H9 (cell line): ENCODE measurements at regions not wholly inside any gene's neighbourhood (a gene's known extent, or its start where the extent isn't known, plus 50 kb on each side); places are given as distances from the start of the nearest gene placed in this dataset.
A peak's percentile ranks its signal among the peaks of the same experiment; 100 is the strongest.

ENCODE experiments used
- DNase-seq: peaks from one replicate; pipeline ENCODE4 v3.0.0-alpha.2; 2017
- H2AFZ ChIP-seq: one replicate; pipeline ENCODE4 v1.6.1; 2013; ENCODE audit warnings: mild to moderate bottlenecking, low read length, control low read depth, moderate library complexity
- H2AK5ac ChIP-seq: 2 replicates; pipeline ENCODE4 v1.6.1; 2013; ENCODE audit warnings: low read length, control low read depth, mixed read lengths; ENCODE audit not compliant: insufficient read length
- H2BK120ac ChIP-seq: one replicate; pipeline ENCODE4 v1.6.1; 2013; ENCODE audit warnings: low read depth, mild to moderate bottlenecking, low read length, control low read depth, inconsistent platforms; ENCODE audit not compliant: poor library complexity, severe bottlenecking
- H2BK12ac ChIP-seq: 2 replicates; pipeline ENCODE4 v1.6.1; 2013; ENCODE audit warnings: low read length, control low read depth, mixed read lengths, low read depth; ENCODE audit not compliant: insufficient read length
- H2BK15ac ChIP-seq: 2 replicates; pipeline ENCODE4 v1.6.1; 2013; ENCODE audit warnings: low read depth, low read length, control low read depth
- H2BK20ac ChIP-seq: one replicate; pipeline ENCODE4 v1.6.1; 2013; ENCODE audit warnings: low read depth, mild to moderate bottlenecking, low read length, control low read depth, inconsistent platforms; ENCODE audit not compliant: poor library complexity, severe bottlenecking
- H2BK5ac ChIP-seq: 2 replicates; pipeline ENCODE4 v1.6.1; 2013; ENCODE audit warnings: low read length, control low read depth, mixed read lengths; ENCODE audit not compliant: insufficient read length
- H3K14ac ChIP-seq: 2 replicates; pipeline ENCODE4 v1.6.1; 2013; ENCODE audit warnings: low read length, control low read depth; ENCODE audit not compliant: insufficient read depth
- H3K18ac ChIP-seq: 2 replicates; pipeline ENCODE4 v1.6.1; 2013; ENCODE audit warnings: low read depth, mild to moderate bottlenecking, mixed read lengths, low read length, control low read depth; ENCODE audit not compliant: insufficient read length
- H3K23ac ChIP-seq: 2 replicates; pipeline ENCODE4 v1.6.1; 2013; ENCODE audit warnings: low read length, control low read depth, mixed read lengths, low read depth; ENCODE audit not compliant: insufficient read length
- H3K23me2 ChIP-seq: 2 replicates; pipeline ENCODE4 v1.6.1; 2013; ENCODE audit warnings: low read depth, mild to moderate bottlenecking, mixed read lengths, low read length, control low read depth; ENCODE audit not compliant: insufficient read length, poor library complexity, severe bottlenecking
- H3K27ac ChIP-seq: 2 replicates; pipeline ENCODE4 v1.5.1; 2013; ENCODE audit warnings: low read length, control low read depth, mixed read lengths, low read depth; ENCODE audit not compliant: insufficient read length
- H3K27me3 ChIP-seq: 2 replicates; pipeline ENCODE4 v1.6.1; 2013; ENCODE audit warnings: low read length, control low read depth, inconsistent platforms; ENCODE audit not compliant: insufficient read depth
- H3K4ac ChIP-seq: 2 replicates; pipeline ENCODE4 v1.6.1; 2013; ENCODE audit warnings: low read depth, mild to moderate bottlenecking, control low read depth, inconsistent platforms, low read length, moderate library complexity
- H3K4me1 ChIP-seq: 2 replicates; pipeline ENCODE4 v1.6.1; 2013; ENCODE audit warnings: low read length, control low read depth, inconsistent platforms; ENCODE audit not compliant: insufficient read depth
- H3K4me2 ChIP-seq: 2 replicates; pipeline ENCODE4 v1.6.1; 2013; ENCODE audit warnings: low read length, control low read depth, mixed read lengths; ENCODE audit not compliant: insufficient read length, insufficient read depth
- H3K56ac ChIP-seq: 2 replicates; pipeline ENCODE4 v1.6.1; 2013; ENCODE audit warnings: low read depth, mild to moderate bottlenecking, mixed read lengths, low read length, control low read depth; ENCODE audit not compliant: insufficient read length
- H3K79me1 ChIP-seq: 2 replicates; pipeline ENCODE4 v1.6.1; 2013; ENCODE audit warnings: low read depth, mild to moderate bottlenecking, moderate library complexity, low read length, control low read depth, inconsistent platforms; ENCODE audit not compliant: insufficient read depth, poor library complexity, severe bottlenecking
- H3K79me2 ChIP-seq: 2 replicates; pipeline ENCODE4 v1.6.1; 2013; ENCODE audit warnings: low read length, control low read depth, inconsistent platforms; ENCODE audit not compliant: insufficient read depth
- H3K9ac ChIP-seq: 2 replicates; pipeline ENCODE4 v1.6.1; 2013; ENCODE audit warnings: low read length, control low read depth, mixed read lengths; ENCODE audit not compliant: insufficient read length; ENCODE audit errors: extremely low read depth
- H3K9me3 ChIP-seq: one replicate; pipeline ENCODE4 v1.6.1; 2013; ENCODE audit warnings: low read depth, low read length, inconsistent platforms; ENCODE audit not compliant: control insufficient read depth
- H3T11ph ChIP-seq: one replicate; pipeline ENCODE4 v1.6.1; 2013; ENCODE audit warnings: mild to moderate bottlenecking, low read length, control low read depth, inconsistent platforms
- H4K20me1 ChIP-seq: one replicate; pipeline ENCODE4 v1.6.1; 2013; ENCODE audit not compliant: control insufficient read depth, insufficient read length, insufficient read depth
- H4K5ac ChIP-seq: 2 replicates; pipeline ENCODE4 v1.6.1; 2013; ENCODE audit warnings: low read depth, mild to moderate bottlenecking, mixed read lengths, low read length, control low read depth; ENCODE audit not compliant: insufficient read length
- H4K8ac ChIP-seq: replicated peaks from 2 replicates; pipeline ENCODE4 v1.6.1; 2013; ENCODE audit warnings: low read length, control low read depth, mixed read lengths, low read depth; ENCODE audit not compliant: insufficient read length
- H4K91ac ChIP-seq: 2 replicates; pipeline ENCODE4 v1.6.1; 2013; ENCODE audit warnings: low read depth, mild to moderate bottlenecking, moderate library complexity, mixed read lengths, low read length, control low read depth; ENCODE audit not compliant: insufficient read length
- H3K27ac Mint-ChIP-seq, 3 experiments: 2 replicates in 2 of 3; 3 replicates in 1 of 3; pipeline ENCODE4 v1.8.0; 2020 to 2021; ENCODE audit warnings: mixed read lengths in 3 of 3, mild to moderate bottlenecking in 1 of 3, moderate library complexity in 1 of 3
- H3K27me3 Mint-ChIP-seq: 2 replicates; pipeline ENCODE4 v1.8.0; 2021; ENCODE audit warnings: low read depth, mild to moderate bottlenecking, moderate library complexity, mixed read lengths
- H3K36me3 Mint-ChIP-seq, 3 experiments: 2 replicates in 2 of 3; 3 replicates in 1 of 3; pipeline ENCODE4 v1.8.0; 2020 to 2021; ENCODE audit warnings: low read depth in 3 of 3, mixed read lengths in 3 of 3; ENCODE audit not compliant: insufficient read depth in 1 of 3
- H3K4me1 Mint-ChIP-seq, 2 experiments: 2 replicates each; pipeline ENCODE4 v1.8.0; 2020; ENCODE audit warnings: mixed read lengths in 2 of 2
- H3K4me3 Mint-ChIP-seq, 2 experiments: 2 replicates in 1 of 2; 3 replicates in 1 of 2; pipeline ENCODE4 v1.8.0; 2020 to 2021; ENCODE audit warnings: mild to moderate bottlenecking in 2 of 2, mixed read lengths in 2 of 2, moderate library complexity in 1 of 2
- H3K9me3 Mint-ChIP-seq, 2 experiments: 2 replicates in 1 of 2; 3 replicates in 1 of 2; pipeline ENCODE4 v1.8.0; 2020; ENCODE audit warnings: mild to moderate bottlenecking in 2 of 2, mixed read lengths in 2 of 2, moderate library complexity in 1 of 2
- WGBS: extraction: QIAGEN DNeasy Blood & Tissue Kit; methylation state at CpG from one replicate; pipeline ENCODE4 v1.1.7; 2013; ENCODE audit warnings: missing lambda C conversion rate, low lambda C conversion rate, mixed read lengths; ENCODE audit not compliant: insufficient read length; ENCODE audit errors: extremely low coverage; 5-methylcytosine and 5-hydroxymethylcytosine counted together
- TF ChIP-seq, protein P1 (sequence below): fragments of 200-600 bp; sonication (generic); conservative IDR thresholded peaks from 3 replicates; pipeline ENCODE4 v1.8.0; 2021; ENCODE audit warnings: antibody characterized with exemption, mild to moderate bottlenecking

DNA sequence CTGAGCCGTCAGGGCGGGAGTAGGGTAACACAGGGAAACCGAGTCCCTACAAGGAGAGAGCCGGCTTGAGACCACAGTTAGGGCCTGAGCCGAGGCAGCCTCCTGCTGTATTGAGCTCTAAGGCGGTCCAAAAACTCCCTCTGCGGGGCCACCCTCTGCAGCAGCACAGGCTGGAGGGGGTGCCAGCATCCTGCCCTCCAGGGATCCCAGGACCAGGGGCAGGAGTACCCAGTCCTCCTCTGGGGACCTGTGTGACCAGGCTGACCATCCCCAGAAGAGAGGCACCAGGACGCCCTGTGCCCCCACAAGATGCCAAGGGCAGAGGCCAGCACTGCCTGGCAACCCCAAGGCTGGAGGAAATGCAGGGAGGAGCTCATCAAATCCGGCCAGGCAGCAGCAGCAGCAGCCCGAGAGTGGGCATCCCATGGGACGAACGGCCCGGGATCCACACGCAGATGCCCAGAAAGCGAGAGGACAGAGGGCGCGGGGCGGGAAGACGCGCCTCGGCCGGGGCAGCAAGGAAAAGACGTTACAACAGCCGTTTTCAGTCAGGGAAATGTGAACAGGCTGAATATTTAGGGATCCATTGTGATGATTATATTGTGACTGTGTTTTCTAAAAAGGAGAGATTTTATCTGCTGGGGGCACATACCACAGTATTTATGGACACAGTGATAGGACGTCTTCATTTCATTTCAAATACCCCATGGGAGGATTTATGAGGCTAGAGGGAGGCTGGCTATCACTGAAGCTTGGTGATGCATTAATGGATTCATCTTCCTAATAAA is 57.1 kb upstream of the COL18A1 start:
- Histone ChIP-seq H3K4me2 (no peak overlapping the region), H2BK5ac (no peak overlapping the region), H4K5ac (no peak overlapping the region), H3K23ac (no peak overlapping the region), H2BK120ac (no peak overlapping the region), H2BK12ac (no peak overlapping the region), H3K14ac (no peak overlapping the region; the same call in 1 of the 2 replicates), H3K27me3 (no peaks in the 10 kb centered on the region), H3K79me1 (no peaks in the 10 kb centered on the region), H3K79me2 (no peaks in the 10 kb centered on the region), H4K91ac (no peak overlapping the region), H2BK15ac (0 out of 2 replicates have a peak overlapping the region, but pooled peaks have one; percentile 2), H3K9ac (no peak overlapping the region), H4K8ac (no peak overlapping the region), H3K56ac (no peak overlapping the region), H2BK20ac (no peak overlapping the region), H2AK5ac (no peak overlapping the region), H3K18ac (no peak overlapping the region), H3T11ph (no peak overlapping the region), H4K20me1 (peaks cover 3% of the 10 kb centered on the region), H3K4me1 (no peaks in the 10 kb centered on the region; the same call in 1 of the 2 replicates), H3K23me2 (no peaks in the 10 kb centered on the region), H3K9me3 (no peaks in the 10 kb centered on the region), H3K27ac (no peak overlapping the region), H2AFZ (no peak overlapping the region), H3K4ac (no peak overlapping the region)
- H3K4me1 Mint-ChIP-seq, result peaks cover 0 to 7% of the 10 kb centered on the region in 2 experiments; a peak in 2 of 4 replicates
- WGBS, result no CpG with 5 or more reads among the region's 25 CpGs
- TF ChIP-seq, protein P1, sequence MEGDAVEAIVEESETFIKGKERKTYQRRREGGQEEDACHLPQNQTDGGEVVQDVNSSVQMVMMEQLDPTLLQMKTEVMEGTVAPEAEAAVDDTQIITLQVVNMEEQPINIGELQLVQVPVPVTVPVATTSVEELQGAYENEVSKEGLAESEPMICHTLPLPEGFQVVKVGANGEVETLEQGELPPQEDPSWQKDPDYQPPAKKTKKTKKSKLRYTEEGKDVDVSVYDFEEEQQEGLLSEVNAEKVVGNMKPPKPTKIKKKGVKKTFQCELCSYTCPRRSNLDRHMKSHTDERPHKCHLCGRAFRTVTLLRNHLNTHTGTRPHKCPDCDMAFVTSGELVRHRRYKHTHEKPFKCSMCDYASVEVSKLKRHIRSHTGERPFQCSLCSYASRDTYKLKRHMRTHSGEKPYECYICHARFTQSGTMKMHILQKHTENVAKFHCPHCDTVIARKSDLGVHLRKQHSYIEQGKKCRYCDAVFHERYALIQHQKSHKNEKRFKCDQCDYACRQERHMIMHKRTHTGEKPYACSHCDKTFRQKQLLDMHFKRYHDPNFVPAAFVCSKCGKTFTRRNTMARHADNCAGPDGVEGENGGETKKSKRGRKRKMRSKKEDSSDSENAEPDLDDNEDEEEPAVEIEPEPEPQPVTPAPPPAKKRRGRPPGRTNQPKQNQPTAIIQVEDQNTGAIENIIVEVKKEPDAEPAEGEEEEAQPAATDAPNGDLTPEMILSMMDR, result no peak
- H3K27ac Mint-ChIP-seq, result no peak overlapping the region
- no peak overlapping the region for H3K4me3 Mint-ChIP-seq
- peaks cover 7% of the 10 kb centered on the region for H3K27me3 Mint-ChIP-seq
- DNase-seq, result no peak
- H3K36me3 Mint-ChIP-seq, result no peaks in the 10 kb centered on the region
- peaks cover 1 to 9% of the 10 kb centered on the region in 2 experiments; a peak in 4 of 5 replicates for H3K9me3 Mint-ChIP-seq
